Kidney capillary endothelial cell (primary cell): ENCODE measurements at regions not wholly inside any gene's neighbourhood (a gene's known extent, or its start where the extent isn't known, plus 50 kb on each side); places are given as distances from the start of the nearest gene placed in this dataset.

ENCODE experiments used
- DNase-seq: peaks from one replicate; pipeline ENCODE4 v3.0.0-alpha.2; 2018; ENCODE audit warnings: low spot score

DNA sequence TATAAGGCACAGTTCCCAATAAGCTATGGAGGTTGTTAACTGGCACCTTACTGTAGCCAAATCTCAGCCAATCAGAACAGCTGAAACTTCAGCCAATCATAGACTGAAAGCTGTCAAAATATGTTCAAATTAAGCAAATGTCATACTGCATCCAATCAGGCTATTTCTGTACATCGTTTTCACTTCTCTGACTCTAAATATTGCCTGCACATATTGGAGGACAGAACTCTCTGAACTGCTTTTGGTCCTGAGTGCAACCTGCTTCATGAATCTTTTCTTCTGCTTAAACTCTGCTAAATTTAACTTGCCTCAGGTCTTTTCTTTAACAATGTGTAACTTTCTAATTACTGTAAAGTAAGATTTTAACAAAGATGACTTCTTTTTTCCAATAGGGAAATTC lies 1198.9 kb upstream of the PCDH7 start:
- no peak for DNase-seq

DNA sequence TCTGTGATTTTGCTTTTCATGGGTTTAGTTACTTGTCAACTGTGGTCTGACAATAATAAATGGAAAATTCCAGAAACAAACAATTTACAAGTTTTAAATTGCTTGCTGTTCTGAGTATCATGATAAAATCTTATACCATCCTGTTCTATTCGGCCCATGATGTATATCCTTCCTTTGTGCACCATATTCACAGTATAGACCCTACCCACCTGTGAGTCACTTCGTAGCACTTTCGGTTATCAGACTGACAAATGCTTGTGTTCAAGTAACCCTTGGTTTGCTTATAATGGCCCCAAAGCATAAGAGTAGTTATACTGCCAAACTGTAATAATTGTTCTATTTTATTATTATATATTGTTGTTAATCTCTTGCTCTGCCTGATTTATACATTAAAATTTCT lies 1183.4 kb upstream of the PCDH7 start:
- no peak for DNase-seq

DNA sequence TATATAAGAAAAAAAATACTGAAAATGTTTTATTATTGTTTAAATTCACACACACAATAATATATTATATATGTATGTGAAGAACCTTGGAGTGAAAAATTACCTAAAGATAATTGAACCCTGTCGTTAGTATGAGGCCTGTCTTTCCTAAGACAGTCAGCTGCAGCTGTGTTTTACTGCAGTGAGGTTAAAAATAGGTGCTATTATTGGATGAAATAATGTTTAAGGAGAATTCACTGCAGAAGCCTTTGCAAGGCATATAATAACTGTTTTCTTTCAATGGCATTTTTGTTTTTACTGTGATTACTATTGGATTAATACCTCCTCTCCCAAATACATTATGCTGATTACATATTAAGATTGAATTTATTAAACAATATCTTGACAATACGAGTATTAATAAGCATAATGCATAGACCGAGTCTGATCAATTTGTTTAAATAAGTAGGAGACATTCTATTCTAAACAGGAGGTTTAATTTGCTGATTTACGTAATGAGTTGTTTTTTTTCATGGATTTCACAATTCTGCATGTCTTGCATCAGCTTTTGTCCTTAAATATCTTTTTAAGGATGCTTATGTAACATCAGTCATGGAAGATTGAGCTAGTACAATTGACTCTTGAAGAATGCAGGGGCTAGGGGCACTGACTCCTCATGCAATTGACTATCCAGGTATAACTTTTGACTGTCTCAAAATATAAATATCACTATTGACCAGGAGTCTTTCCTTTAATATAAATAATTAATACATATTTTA lies 1181.1 kb upstream of the PCDH7 start:
- DNase-seq: no peak

DNA sequence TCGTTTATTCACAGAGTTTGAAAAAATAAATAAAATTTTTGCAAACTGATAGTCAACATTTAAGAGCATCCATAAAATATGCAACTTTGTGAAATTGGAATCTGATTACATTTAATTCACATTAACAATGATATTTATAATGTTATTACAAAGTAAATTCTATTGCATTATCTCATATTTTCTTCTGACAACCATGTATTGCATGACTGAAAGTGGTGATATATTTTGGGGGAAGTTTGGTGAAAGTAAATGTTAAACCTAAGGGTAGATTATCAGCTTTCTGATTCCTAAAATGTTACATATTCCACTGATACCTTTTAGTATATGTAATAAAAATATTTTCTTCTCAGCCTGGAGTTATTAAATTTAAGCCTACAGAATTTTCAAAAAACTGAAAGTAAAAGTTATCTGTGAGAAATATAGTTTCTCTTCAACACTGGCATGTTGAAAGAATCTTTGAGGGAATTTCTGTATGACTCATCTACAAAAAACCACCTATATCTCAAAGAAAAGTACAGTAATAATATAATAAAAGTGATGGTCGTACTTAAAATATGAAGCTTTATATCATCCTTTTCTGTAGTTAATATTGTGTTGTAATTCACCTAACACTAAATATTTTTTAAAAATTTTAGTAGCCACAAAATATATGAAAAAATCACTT lies 1179.6 kb upstream of the PCDH7 start:
- no peak for DNase-seq

DNA sequence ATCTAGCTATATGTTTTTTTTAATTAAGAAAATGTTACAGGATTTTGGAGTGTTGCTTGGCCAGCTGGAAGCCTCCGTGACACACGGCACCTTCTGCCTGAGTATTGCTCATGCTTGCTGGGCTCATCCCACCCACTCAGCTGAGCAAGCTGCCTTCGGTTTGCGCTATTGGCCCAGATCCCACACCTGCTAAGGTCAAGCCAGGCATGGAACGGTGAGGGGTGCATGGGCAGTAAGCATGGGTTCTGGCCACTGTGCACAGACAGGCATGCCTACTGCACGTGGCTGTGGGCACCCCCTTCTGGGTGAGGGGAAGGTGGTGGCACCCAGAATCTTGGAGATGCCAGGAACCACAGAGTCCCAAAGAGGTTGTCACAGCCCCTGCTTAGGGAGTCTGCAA lies 1178.4 kb upstream of the PCDH7 start:
- no peak for DNase-seq

DNA sequence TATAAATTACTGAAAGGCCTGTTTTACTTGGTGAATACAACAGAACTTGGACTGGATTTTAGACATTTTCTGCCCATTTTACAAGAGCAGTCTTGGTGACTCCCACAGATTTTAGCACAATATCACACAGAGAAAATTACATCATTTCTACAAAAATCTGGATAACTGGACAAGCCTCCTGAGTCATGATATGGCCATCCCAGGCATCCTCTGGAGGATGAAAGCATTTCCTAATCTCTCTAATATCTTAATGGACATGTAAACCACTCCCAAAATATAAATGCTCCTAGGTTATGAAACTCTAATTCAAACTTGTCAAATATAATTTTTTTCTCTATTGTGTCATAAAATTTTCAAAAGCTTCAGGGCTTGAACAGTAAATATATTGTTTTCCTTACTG lies 1170.8 kb upstream of the PCDH7 start:
- DNase-seq: no peak

DNA sequence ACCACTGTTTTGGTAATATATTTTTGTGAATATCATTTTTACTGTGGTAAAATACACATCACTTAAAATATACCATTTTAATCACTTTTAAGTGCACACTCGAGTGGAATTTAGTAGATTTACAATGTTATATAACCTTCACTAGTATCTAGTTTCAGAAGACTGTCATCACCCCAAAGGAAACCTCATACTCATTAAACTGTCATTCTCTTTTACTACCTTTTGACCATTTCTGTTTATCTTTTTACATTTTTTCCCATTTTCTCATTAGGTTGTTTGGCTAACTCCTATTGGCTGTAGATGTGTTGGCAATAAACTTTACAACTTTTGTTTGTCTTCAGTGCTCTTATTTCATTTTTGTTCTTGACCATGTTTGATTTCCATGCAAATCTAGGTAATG lies 1168.3 kb upstream of the PCDH7 start:
- no peak for DNase-seq

DNA sequence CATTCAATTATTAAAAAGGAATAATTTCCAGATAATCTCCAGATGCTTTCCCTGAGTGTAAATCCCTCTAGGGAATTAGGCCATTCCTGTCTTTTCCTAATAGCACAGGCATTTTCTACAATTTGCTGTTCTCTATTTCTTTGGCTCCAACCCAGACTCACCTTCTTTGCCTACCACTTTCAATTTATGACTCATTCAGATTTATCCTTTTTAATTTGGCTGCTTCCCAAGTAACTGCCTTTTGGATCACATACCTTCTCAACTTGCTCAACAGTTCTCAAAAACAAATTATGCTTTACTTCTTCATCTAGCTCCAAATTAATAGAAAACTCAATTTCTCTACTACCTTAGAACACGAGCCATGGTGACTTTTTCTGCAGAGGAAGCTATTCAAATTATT lies 1166.3 kb upstream of the PCDH7 start:
- DNase-seq: no peak

DNA sequence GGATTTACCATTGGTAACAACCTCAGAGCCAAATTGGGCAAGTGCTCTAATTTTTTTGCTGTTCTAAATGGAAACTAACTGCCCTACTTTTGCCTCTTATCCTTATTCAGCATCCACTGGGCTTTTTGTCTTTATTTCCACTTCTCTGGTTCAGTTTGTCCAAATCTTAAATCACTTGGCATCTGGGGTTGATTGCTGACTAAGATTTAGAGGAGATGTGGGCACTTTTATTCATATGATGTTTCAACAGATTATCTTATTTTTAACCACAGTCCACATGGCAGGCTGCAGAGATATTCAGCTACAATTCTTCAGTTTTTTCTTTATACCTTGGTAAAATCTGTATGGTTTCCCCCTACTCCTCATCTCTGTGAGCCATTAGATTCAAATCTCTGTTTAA lies 1161.4 kb upstream of the PCDH7 start:
- no peak for DNase-seq

DNA sequence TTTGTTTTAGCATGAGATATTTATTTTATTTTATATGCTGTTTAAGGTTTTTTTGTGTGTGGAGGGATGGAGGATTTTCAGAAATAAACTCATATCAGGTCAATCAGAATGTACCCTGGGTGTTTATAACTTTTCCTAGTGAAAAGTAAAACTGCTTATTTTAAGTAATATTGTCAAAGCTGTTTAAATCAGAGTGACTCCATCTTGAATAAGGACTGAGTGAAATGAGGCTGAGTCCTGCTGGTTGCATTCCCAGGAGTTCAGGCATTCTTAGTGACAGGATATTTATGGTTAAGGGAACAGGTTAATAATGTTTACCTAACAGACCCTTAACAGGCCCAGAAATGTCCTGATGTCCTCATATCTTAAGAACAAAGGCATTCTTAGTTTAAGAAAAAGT lies 1160.9 kb upstream of the PCDH7 start:
- DNase-seq: no peak

DNA sequence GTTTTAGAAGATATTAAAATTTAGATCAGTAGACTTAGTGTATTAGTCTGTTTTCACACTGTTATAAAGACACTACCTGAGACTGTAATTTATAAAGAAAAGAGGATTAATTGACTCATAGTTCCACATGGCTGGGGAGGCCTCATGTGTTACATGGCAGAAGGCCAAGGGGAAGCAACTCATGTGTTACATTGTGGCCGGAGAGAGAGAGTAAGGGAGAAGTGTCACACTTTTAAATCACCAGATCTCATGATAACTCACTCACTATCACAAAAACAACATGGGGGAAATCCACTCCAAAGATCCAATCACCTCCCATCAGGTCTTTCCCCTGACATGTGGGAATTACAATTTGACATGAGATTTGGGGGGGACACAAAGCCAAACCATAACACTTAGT lies 1159.7 kb upstream of the PCDH7 start:
- DNase-seq: no peak

DNA sequence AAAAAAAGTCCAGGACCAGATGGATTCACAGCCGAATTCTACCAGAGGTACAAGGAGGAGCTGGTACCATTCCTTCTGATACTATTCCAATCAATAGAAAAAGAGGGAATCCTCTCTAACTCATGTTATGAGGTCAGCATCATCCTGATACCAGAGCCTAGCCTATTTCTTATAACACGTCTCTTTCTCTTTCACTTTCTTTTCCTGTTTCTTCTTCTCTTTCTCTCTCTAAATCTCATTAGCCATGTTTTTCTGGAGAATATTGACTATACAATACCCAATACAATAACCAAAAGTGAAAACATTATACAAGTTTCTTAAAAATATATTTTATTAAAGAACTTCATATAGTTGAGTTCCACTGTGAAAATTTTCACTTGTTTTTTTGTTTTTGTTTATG lies 1154.9 kb upstream of the PCDH7 start:
- no peak for DNase-seq

DNA sequence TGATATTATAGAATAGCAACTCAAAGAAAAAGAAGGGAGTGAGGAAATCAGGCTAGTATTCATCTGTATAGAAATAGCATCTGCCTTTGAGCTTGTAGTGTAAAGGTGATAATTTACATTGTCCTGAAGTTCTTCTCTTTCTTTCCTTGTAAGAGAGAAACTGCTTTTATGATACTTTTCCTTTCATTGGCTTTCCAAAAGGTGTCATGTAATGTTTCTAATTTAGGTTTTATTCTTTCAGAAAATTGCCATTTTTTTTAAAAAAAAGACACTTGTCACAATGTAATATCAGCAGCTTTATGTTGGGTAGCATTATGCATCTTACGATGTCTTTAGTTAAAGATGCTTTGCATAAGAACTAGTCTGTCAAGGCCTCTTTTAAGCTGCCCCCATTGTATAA lies 1153.8 kb upstream of the PCDH7 start:
- no peak for DNase-seq

DNA sequence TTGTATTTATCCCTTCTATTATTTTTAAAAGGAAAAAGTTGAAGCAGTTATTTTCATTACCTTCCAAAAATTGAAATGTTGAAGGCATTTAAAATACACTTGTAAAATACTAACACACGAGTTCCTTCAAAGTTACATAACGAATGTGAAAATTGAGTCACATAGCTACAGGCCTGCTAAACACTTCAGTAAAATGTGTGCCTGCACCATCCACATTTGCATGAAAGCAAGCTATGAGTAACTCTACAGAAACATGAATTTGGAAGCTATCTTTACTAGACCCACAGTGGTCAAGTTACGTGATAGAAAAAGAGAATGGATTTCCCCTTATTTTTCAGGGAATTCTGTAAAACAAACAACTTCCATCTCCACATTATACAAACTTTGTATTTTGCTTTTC lies 1148.8 kb upstream of the PCDH7 start:
- DNase-seq: no peak

DNA sequence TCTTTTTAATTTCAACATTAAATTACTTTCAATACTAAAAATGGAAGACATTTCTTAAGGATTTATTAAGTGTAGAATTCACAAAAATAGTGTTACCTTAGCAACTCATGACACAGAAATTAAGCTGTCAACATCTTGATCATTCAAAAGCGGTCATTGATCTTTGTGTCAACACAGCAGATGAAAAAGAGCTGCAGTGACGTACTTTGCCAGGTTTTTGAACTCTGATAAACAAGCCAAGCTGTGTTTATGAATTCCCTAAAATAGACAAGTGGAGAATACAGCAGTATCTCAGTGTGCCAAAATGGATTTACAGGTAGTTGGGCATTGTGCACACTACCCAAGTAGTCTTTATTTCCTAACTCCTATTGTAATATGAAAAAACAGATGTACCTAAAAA lies 1141.8 kb upstream of the PCDH7 start:
- no peak for DNase-seq

DNA sequence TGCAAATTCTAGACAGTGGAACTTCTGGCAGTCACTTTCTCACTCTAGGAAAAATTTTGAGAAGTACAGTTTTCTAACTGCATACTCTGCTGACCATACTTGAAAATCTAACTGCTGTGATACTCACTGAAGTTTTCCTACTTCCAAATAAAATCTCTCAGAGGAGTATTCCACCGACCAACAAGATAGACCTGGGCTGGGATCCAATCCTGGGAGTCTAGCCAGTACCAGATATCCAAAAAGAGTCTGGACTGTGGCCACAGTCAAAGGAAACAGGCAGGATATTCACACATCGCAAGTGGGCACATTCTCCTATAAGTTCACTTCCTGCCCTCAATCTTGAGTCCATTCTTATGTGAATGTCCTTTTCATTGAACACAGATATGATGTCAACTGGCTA lies 1138.7 kb upstream of the PCDH7 start:
- no peak for DNase-seq

DNA sequence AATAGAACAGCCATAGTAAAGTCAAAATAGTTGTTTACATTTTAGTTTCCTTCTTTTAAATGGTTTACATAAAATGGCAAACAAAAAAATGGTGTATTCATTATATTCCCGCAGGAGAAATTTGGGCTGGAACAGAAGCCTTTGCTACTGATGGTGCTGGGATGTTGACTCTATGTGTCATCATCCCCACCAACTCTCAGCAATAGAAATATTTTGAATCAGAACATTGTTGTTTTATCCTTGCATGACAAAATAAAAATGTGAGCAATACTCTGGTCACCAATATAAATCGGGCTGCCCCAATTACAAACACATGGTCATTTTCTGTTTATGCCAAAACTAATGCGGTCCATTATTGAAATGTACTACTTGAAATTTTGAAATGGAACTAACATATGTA lies 1131.6 kb upstream of the PCDH7 start:
- DNase-seq: no peak

DNA sequence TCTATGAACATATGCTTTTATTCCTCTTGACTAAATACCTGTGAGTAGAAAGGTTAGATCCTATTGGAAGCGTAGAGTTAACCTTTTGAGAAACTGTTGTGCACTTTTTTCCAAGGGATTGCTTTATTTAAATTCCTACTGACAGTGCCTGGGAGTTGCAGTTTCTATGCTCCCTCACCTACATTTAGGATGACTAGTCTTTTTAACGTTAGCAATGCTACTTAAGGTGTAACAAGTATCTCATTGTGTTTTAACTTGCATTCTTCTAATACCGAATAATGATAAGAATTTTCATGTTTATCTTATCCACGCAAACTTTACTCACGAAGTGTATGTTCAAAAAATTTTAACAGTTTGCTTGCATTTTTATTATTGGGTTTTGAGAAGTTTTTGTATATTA lies 1123.9 kb upstream of the PCDH7 start:
- no peak for DNase-seq

DNA sequence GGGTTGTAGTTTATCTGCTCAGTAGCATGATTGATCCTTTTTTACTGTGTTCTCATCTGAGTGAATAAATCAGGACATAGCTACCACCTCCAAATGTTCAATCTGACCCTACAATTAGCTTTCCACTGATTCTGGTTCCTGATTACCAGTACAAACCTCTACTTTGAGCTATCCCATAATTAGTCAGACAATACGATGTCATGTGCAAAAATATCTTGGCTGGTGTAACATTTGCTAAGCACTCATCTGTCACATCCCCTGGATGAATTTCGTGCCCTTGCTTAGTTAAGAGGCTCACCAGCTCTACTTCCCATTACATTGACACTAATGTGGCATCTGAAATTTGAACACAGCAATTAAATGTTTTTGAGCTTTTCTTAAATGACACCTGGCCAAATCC lies 1101.0 kb upstream of the PCDH7 start:
- DNase-seq: no peak

DNA sequence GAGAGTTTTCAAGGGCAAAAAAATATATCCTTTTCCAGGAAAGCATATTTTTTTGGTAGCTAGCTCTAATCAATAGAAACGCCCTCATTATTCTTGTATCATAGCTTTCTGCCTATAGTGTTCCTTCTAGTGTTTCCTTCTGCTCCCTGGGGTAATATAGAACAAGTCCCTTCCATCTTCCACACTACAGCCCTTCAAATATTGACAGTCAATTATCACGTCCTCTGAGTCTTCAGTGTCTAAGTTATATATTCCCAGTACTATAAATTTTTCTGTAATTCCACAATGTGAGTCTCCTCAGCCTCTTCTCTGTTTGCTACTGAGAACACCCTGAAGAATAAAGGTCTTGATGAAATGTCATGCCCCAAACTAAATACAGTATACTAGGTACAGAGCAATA lies 1088.0 kb upstream of the PCDH7 start:
- no peak for DNase-seq

DNA sequence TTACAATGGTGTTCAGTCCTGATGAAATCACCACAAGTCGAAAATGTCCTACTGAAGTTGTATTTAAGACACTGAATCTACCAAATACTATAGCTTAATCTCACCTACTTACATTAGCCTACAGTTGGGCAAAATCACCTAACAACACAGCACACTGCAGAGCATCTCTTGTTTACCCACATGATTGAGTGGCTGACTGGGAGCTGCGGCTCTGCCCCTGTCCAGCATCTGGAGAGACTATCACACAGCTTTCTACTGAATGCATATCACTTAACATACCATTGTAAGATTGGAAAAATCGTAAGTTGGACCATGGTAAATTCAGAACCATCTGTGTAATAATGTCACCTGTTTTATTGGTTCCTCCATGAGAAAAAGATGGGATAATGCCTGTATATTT lies 1083.2 kb upstream of the PCDH7 start:
- no peak for DNase-seq

DNA sequence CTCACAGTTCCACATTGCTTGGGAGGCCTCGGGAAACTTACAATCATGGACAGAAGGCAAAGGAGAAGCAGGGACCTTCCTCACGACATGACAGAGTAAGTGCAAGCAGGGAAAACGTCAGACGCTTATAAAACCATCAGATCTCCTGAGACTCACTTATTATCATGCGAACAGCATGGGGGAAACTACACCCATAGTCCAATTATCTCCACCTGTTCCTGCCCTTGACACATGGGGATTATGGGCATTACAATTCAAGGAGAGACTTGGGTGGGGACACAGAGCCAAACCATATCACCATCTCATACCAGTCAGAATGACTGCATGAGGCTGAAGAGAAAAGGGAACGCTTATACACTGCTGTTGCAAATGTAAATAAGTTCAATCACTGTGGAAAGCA lies 1066.9 kb upstream of the PCDH7 start:
- no peak for DNase-seq

DNA sequence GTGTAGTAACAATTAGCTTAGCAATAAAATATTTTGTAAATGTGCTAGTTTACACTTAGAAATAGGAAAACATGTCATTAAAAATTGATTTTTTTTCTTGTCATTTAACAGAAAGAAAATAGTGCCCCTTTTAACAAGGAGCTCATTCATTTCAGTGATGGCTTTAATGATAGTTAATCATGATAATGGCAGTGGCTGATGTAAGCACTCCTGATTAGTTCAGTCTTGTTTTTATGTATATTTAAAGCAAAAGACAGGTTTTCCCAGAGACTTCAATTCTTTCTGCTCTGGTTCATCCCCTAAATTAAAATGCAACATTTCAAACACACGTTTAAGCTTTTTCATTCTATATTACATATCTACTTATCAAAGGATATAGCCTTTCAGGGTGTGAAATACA lies 1039.5 kb upstream of the PCDH7 start:
- no peak for DNase-seq

DNA sequence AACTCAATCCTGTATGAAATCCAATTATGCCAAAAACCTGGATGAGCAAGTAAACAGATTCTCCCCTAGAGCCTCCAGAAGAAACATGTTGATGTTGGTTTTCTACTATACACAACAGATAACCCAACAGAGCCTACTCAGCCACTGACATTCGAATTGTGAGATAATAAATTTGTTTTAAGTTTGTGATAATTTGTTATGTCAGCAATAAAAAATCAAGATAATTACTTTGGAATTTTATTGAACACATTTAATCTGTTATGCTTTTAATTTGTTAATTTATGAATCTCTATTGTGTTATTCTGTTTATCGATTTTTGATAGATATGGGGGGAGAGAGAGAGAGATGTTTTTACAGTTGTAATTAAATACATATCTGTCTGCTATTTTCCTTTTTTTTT lies 1016.1 kb upstream of the PCDH7 start:
- DNase-seq: no peak
